ENCODE measurements at regions not wholly inside any gene's neighbourhood (a gene's known extent, or its start where the extent isn't known, plus 50 kb on each side); places are given as distances from the start of the nearest gene placed in this dataset.

- no peak for TF ChIP-seq EZH2 (IDR thresholded peaks at IDR 0.05; ENCODE audit: borderline replicate concordance, low read length)
- no peak for TF ChIP-seq CTCF (conservative IDR thresholded peaks at IDR 0.05 in 1 of 2, IDR thresholded peaks at IDR 0.05 in 1 of 2; ENCODE audit: extremely low read depth in 1 of 2, insufficient read depth in 1 of 2, low read depth in 1 of 2, low read length in 2 of 2)
These were observed 559.0 kb downstream of the FGF9 start for GRCh38 chr13:22229916-22230315.

All from mammary epithelial cell (primary cell).